H1 (cell line): ENCODE measurements at regions not wholly inside any gene's neighbourhood (a gene's known extent, or its start where the extent isn't known, plus 50 kb on each side); places are given as distances from the start of the nearest gene placed in this dataset.

ENCODE experiments used
- CHD2 ChIP-seq: IDR thresholded peaks from 2 replicates; pipeline ENCODE4 v1.6.1; 2012; ENCODE audit warnings: low read length, improper control_type of control experiment
- RBBP5 ChIP-seq: IDR thresholded peaks from 2 replicates; pipeline ENCODE4 v1.7.1; 2012; ENCODE audit warnings: low read depth, mild to moderate bottlenecking, inconsistent platforms, low read length, moderate library complexity, borderline replicate concordance
- RNF2 ChIP-seq: fragments of 200-900, 300-1000 bp; sonication (generic); IDR thresholded peaks from 2 replicates; pipeline ENCODE4 v1.7.1; 2016; ENCODE audit warnings: borderline replicate concordance, low read depth, mild to moderate bottlenecking, antibody characterized with exemption, low read length; ENCODE audit not compliant: poor library complexity, severe bottlenecking; ENCODE audit errors: missing control alignments
- SRF ChIP-seq: IDR thresholded peaks from 2 replicates; pipeline ENCODE4 v1.6.1; 2011; ENCODE audit warnings: mild to moderate bottlenecking, low read depth, low read length, moderate library complexity
- TF ChIP-seq, protein P1 (sequence below): IDR thresholded peaks from 2 replicates; pipeline ENCODE4 v1.6.1; 2012; ENCODE audit warnings: inconsistent platforms
- TF ChIP-seq, protein P2 (sequence below), 3 experiments: IDR thresholded peaks; 1 replicate in 2 of 3; 2 replicates in 1 of 3; pipeline versions ENCODE4 v1.5.1 to v1.6.1; 2011; ENCODE audit warnings: low read length in 3 of 3, mild to moderate bottlenecking in 3 of 3, inconsistent platforms in 2 of 3, low read depth in 1 of 3, moderate library complexity in 1 of 3; ENCODE audit not compliant: insufficient read depth in 1 of 3; ENCODE audit errors: control extremely low read depth in 1 of 3

- TF ChIP-seq CHD2 (no peak), RNF2 (no peak), SRF (no peak), RBBP5 (no peak)
- TF ChIP-seq, protein P1, sequence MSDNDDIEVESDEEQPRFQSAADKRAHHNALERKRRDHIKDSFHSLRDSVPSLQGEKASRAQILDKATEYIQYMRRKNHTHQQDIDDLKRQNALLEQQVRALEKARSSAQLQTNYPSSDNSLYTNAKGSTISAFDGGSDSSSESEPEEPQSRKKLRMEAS: no peak
- TF ChIP-seq, protein P2, sequence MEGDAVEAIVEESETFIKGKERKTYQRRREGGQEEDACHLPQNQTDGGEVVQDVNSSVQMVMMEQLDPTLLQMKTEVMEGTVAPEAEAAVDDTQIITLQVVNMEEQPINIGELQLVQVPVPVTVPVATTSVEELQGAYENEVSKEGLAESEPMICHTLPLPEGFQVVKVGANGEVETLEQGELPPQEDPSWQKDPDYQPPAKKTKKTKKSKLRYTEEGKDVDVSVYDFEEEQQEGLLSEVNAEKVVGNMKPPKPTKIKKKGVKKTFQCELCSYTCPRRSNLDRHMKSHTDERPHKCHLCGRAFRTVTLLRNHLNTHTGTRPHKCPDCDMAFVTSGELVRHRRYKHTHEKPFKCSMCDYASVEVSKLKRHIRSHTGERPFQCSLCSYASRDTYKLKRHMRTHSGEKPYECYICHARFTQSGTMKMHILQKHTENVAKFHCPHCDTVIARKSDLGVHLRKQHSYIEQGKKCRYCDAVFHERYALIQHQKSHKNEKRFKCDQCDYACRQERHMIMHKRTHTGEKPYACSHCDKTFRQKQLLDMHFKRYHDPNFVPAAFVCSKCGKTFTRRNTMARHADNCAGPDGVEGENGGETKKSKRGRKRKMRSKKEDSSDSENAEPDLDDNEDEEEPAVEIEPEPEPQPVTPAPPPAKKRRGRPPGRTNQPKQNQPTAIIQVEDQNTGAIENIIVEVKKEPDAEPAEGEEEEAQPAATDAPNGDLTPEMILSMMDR (IDR thresholded peaks at IDR 0.05; ENCODE audit: control extremely low read depth in 1 of 3, insufficient read depth in 1 of 3, low read depth in 1 of 3, low read length in 3 of 3): no peak
Measured at GRCh38 chr1:90512441-90512840, 204.7 kb downstream of the BARHL2 start (continued).
